ENCODE measurements at regions not wholly inside any gene's neighbourhood (a gene's known extent, or its start where the extent isn't known, plus 50 kb on each side); places are given as distances from the start of the nearest gene placed in this dataset.

- no peaks in the 10 kb centered on the region for H3K9me3 ChIP-seq (replicated peaks; ENCODE audit: insufficient read depth, low read length)
- H3K4me3 ChIP-seq (ENCODE audit: low read length), result no peak overlapping the region
- H3K79me2 ChIP-seq (ENCODE audit: low read length), result no peaks in the 10 kb centered on the region
- H2AFZ ChIP-seq (ENCODE audit: low read length), result no peak overlapping the region
- H3K36me3 ChIP-seq (replicated peaks; ENCODE audit: insufficient read depth, low read length), result no peaks in the 10 kb centered on the region
- no peak overlapping the region for H3K4me2 ChIP-seq (ENCODE audit: low read depth, low read length)
- no peaks in the 10 kb centered on the region for H3F3A ChIP-seq (ENCODE audit: insufficient read depth, low read length)
- H3K9me2 ChIP-seq (replicated peaks; ENCODE audit: insufficient read depth, low read length), result no peaks in the 10 kb centered on the region
- no peaks in the 10 kb centered on the region for H3K4me1 ChIP-seq (ENCODE audit: low read length)
- H4K20me1 ChIP-seq (ENCODE audit: insufficient read depth, low read length), result no peaks in the 10 kb centered on the region
- TF ChIP-seq, protein P1, sequence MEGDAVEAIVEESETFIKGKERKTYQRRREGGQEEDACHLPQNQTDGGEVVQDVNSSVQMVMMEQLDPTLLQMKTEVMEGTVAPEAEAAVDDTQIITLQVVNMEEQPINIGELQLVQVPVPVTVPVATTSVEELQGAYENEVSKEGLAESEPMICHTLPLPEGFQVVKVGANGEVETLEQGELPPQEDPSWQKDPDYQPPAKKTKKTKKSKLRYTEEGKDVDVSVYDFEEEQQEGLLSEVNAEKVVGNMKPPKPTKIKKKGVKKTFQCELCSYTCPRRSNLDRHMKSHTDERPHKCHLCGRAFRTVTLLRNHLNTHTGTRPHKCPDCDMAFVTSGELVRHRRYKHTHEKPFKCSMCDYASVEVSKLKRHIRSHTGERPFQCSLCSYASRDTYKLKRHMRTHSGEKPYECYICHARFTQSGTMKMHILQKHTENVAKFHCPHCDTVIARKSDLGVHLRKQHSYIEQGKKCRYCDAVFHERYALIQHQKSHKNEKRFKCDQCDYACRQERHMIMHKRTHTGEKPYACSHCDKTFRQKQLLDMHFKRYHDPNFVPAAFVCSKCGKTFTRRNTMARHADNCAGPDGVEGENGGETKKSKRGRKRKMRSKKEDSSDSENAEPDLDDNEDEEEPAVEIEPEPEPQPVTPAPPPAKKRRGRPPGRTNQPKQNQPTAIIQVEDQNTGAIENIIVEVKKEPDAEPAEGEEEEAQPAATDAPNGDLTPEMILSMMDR (IDR thresholded peaks at IDR 0.05; ENCODE audit: low read length), result no peak
- TF ChIP-seq EZH2 (optimal IDR thresholded peaks at IDR 0.05; ENCODE audit: low read depth, low read length) (no peak), EZH2phosphoT487 (IDR thresholded peaks at IDR 0.05; ENCODE audit: low read length) (no peak)
- no peak for DNase-seq
- no peaks in the 10 kb centered on the region for H3K27me3 ChIP-seq (replicated peaks; ENCODE audit: insufficient read depth, low read length)
- H3K9ac ChIP-seq (ENCODE audit: low read length), result no peak overlapping the region
- H3K27ac ChIP-seq (ENCODE audit: low read length), result no peak overlapping the region
Observed at GRCh38 chr5:74226716-74227485, 413.6 kb downstream of the ENC1 start.

- no peak overlapping the region for H3K9ac ChIP-seq (ENCODE audit: low read length)
- DNase-seq, result no peak
- H3K9me3 ChIP-seq (replicated peaks; ENCODE audit: insufficient read depth, low read length), result no peaks in the 10 kb centered on the region
- H4K20me1 ChIP-seq (ENCODE audit: insufficient read depth, low read length), result no peaks in the 10 kb centered on the region
- no peaks in the 10 kb centered on the region for H3K9me2 ChIP-seq (replicated peaks; ENCODE audit: insufficient read depth, low read length)
- no peak overlapping the region for H3K4me2 ChIP-seq (ENCODE audit: low read depth, low read length)
- no peaks in the 10 kb centered on the region for H3K36me3 ChIP-seq (replicated peaks; ENCODE audit: insufficient read depth, low read length)
- H2AFZ ChIP-seq (ENCODE audit: low read length), result no peak overlapping the region
- no peak for TF ChIP-seq EZH2phosphoT487 (IDR thresholded peaks at IDR 0.05; ENCODE audit: low read length)
- TF ChIP-seq, protein P1 (IDR thresholded peaks at IDR 0.05; ENCODE audit: low read length), result no peak
- no peak for TF ChIP-seq EZH2 (optimal IDR thresholded peaks at IDR 0.05; ENCODE audit: low read depth, low read length)
- H3K4me3 ChIP-seq (ENCODE audit: low read length), result no peak overlapping the region
- H3K27ac ChIP-seq (ENCODE audit: low read length), result no peak overlapping the region
- no peaks in the 10 kb centered on the region for H3K27me3 ChIP-seq (replicated peaks; ENCODE audit: insufficient read depth, low read length)
- no peaks in the 10 kb centered on the region for H3K79me2 ChIP-seq (ENCODE audit: low read length)
- no peaks in the 10 kb centered on the region for H3K4me1 ChIP-seq (ENCODE audit: low read length)
- no peaks in the 10 kb centered on the region for H3F3A ChIP-seq (ENCODE audit: insufficient read depth, low read length)
Observed at GRCh38 chr5:74225587-74225986, 414.9 kb downstream of the ENC1 start.

- Histone ChIP-seq H3K9ac (ENCODE audit: low read length) (no peak overlapping the region), H3F3A (ENCODE audit: insufficient read depth, low read length) (no peaks in the 10 kb centered on the region), H3K4me2 (ENCODE audit: low read depth, low read length) (no peak overlapping the region), H3K27me3 (replicated peaks; ENCODE audit: insufficient read depth, low read length) (no peaks in the 10 kb centered on the region), H3K4me1 (ENCODE audit: low read length) (no peaks in the 10 kb centered on the region), H3K79me2 (ENCODE audit: low read length) (no peaks in the 10 kb centered on the region), H3K36me3 (replicated peaks; ENCODE audit: insufficient read depth, low read length) (no peaks in the 10 kb centered on the region), H3K4me3 (ENCODE audit: low read length) (no peak overlapping the region), H3K9me3 (replicated peaks; ENCODE audit: insufficient read depth, low read length) (no peaks in the 10 kb centered on the region), H3K27ac (ENCODE audit: low read length) (no peak overlapping the region), H4K20me1 (ENCODE audit: insufficient read depth, low read length) (no peaks in the 10 kb centered on the region), H3K9me2 (replicated peaks; ENCODE audit: insufficient read depth, low read length) (no peaks in the 10 kb centered on the region), H2AFZ (ENCODE audit: low read length) (no peak overlapping the region)
- no peak for DNase-seq
- TF ChIP-seq, protein P1 (IDR thresholded peaks at IDR 0.05; ENCODE audit: low read length), result no peak
- TF ChIP-seq EZH2phosphoT487 (IDR thresholded peaks at IDR 0.05; ENCODE audit: low read length), result no peak
- TF ChIP-seq EZH2 (optimal IDR thresholded peaks at IDR 0.05; ENCODE audit: low read depth, low read length), result no peak
Observed at GRCh38 chr5:74224331-74224730, 416.2 kb downstream of the ENC1 start.
